KMS-11 (cell line): ENCODE measurements at regions not wholly inside any gene's neighbourhood (a gene's known extent, or its start where the extent isn't known, plus 50 kb on each side); places are given as distances from the start of the nearest gene placed in this dataset.

Experiments used
- H2AFZ ChIP-seq: fragments of 200-600 bp; sonication (generic); 2 replicates; pipeline ENCODE4 v1.6.1; 2016; ENCODE audit warnings: antibody characterized with exemption, mixed run types, low read depth
- H3K27ac ChIP-seq: fragments of 200-600 bp; sonication (generic); 2 replicates; pipeline ENCODE4 v1.6.1; 2016; ENCODE audit warnings: mild to moderate bottlenecking, mixed run types
- H3K27me3 ChIP-seq: fragments of 200-600 bp; sonication (generic); 2 replicates; pipeline ENCODE4 v1.6.1; 2017; ENCODE audit warnings: mild to moderate bottlenecking, low read depth, mixed run types, moderate library complexity; ENCODE audit not compliant: insufficient read depth
- H3K36me3 ChIP-seq: fragments of 200-600 bp; sonication (generic); 2 replicates; pipeline ENCODE4 v1.6.1; 2017; ENCODE audit warnings: mild to moderate bottlenecking, mixed run types; ENCODE audit not compliant: insufficient read depth
- H3K4me1 ChIP-seq: fragments of 200-600 bp; sonication (generic); 2 replicates; pipeline ENCODE4 v1.6.1; 2016; ENCODE audit warnings: mild to moderate bottlenecking, low read depth, mixed run types; ENCODE audit not compliant: poor library complexity, severe bottlenecking
- H3K4me2 ChIP-seq: fragments of 200-600 bp; sonication (generic); 2 replicates; pipeline ENCODE4 v1.7.0; 2016; ENCODE audit warnings: mild to moderate bottlenecking, mixed run types
- H3K4me3 ChIP-seq: fragments of 200-600 bp; sonication (generic); IDR thresholded peaks from 2 replicates; pipeline ENCODE4 v1.6.1; 2017; ENCODE audit warnings: low read depth, low read length, mixed read lengths; ENCODE audit not compliant: insufficient read depth
- H3K79me2 ChIP-seq: fragments of 200-600 bp; sonication (generic); 2 replicates; pipeline ENCODE4 v1.6.1; 2016; ENCODE audit warnings: low read depth, mixed run types; ENCODE audit not compliant: insufficient read depth
- H3K9ac ChIP-seq: fragments of 200-600 bp; sonication (generic); 2 replicates; pipeline ENCODE4 v1.6.1; 2016; ENCODE audit warnings: mild to moderate bottlenecking, mixed run types
- H4K20me1 ChIP-seq: fragments of 200-600 bp; sonication (generic); 2 replicates; pipeline ENCODE4 v1.6.1; 2016; ENCODE audit warnings: mild to moderate bottlenecking, mixed run types; ENCODE audit not compliant: insufficient read depth
- TF ChIP-seq, protein P1 (sequence below): fragments of 200-600 bp; sonication (generic); conservative IDR thresholded peaks from 2 replicates; pipeline ENCODE4 v1.6.1; 2017; ENCODE audit warnings: low read depth, mild to moderate bottlenecking, antibody characterized with exemption, low read length, moderate library complexity, mixed read lengths

DNA sequence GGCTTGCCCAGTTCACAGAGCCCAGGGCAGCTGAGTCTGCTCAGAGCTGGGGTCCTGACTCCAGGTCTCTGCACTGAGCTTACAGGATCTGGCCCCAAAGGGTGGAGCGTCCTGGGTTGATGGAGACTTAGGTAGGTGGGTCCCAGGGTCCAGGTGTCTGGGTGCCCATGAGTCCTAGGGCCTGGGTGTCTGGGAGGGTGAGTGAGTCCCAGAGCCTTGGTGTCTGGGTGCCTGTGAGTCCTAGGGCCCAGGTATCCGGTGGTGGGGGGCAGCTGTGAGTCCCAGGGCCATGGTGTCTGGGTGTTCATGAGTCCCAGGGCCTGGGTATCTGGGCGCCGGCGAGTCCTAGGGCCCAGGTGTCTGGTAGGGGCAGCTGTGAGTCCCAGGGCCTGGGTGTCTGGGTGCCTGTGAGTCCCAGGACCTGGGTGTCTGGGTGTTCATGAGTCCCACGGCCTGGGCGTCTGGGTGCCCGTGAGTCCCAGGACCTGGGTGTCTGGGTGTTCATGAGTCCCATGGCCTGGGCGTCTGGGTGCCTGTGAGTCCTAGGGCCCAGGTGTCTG, 1505.6 kb downstream of the BRD1 start:
- TF ChIP-seq, protein P1, sequence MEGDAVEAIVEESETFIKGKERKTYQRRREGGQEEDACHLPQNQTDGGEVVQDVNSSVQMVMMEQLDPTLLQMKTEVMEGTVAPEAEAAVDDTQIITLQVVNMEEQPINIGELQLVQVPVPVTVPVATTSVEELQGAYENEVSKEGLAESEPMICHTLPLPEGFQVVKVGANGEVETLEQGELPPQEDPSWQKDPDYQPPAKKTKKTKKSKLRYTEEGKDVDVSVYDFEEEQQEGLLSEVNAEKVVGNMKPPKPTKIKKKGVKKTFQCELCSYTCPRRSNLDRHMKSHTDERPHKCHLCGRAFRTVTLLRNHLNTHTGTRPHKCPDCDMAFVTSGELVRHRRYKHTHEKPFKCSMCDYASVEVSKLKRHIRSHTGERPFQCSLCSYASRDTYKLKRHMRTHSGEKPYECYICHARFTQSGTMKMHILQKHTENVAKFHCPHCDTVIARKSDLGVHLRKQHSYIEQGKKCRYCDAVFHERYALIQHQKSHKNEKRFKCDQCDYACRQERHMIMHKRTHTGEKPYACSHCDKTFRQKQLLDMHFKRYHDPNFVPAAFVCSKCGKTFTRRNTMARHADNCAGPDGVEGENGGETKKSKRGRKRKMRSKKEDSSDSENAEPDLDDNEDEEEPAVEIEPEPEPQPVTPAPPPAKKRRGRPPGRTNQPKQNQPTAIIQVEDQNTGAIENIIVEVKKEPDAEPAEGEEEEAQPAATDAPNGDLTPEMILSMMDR = no peak
- Histone ChIP-seq H3K4me1 (no peaks in the 10 kb centered on the region), H3K4me3 (no peak overlapping the region), H3K79me2 (no peaks in the 10 kb centered on the region), H4K20me1 (no peaks in the 10 kb centered on the region), H3K36me3 (no peaks in the 10 kb centered on the region), H3K9ac (no peak overlapping the region), H2AFZ (no peak overlapping the region), H3K27ac (no peak overlapping the region), H3K27me3 (no peaks in the 10 kb centered on the region), H3K4me2 (no peak overlapping the region)

DNA sequence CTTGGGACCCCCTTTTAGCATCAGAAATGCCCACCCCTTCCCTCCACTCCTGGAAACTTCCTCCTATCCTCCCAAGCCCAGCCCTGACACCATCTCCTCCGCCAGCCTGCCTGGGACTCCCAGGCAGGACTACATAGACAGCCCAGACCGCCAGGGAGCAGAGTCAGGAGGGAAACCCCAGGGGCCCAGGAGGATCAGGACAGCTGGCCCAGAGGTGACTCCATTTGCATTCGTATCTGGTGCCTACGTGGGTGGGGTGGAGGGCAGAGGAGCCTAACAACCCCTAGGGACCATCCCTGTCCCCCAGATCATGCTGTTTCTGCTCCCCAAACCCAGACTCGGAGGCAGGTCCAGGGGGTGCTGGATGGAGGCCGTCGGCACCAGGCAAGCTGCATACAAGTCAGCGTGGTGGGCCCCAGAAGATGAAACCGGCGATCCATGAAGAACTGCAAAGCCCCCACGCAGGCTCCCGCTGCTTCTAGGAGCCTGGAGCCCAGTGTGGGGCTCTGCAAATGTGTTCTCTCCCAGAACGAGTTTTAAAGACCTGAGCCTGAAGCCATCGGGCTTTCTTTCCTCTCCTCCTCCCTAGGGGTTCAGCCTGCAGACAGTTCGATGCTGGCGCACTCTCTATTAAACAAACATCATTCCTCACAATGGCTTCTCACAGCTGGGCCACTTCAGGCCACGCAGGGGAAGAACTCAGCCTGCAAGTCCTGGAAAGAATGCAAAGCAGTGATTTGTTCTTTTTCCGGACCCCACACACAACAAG, 1506.8 kb downstream of the BRD1 start:
- no peak overlapping the region for H2AFZ ChIP-seq
- H3K4me2 ChIP-seq = no peak overlapping the region
- H3K36me3 ChIP-seq = no peaks in the 10 kb centered on the region
- H3K79me2 ChIP-seq = no peaks in the 10 kb centered on the region
- H3K27me3 ChIP-seq = no peaks in the 10 kb centered on the region
- H3K4me3 ChIP-seq = no peak overlapping the region
- no peaks in the 10 kb centered on the region for H4K20me1 ChIP-seq
- H3K4me1 ChIP-seq = no peaks in the 10 kb centered on the region
- TF ChIP-seq, protein P1 = no peak
- no peak overlapping the region for H3K27ac ChIP-seq
- H3K9ac ChIP-seq = no peak overlapping the region

DNA sequence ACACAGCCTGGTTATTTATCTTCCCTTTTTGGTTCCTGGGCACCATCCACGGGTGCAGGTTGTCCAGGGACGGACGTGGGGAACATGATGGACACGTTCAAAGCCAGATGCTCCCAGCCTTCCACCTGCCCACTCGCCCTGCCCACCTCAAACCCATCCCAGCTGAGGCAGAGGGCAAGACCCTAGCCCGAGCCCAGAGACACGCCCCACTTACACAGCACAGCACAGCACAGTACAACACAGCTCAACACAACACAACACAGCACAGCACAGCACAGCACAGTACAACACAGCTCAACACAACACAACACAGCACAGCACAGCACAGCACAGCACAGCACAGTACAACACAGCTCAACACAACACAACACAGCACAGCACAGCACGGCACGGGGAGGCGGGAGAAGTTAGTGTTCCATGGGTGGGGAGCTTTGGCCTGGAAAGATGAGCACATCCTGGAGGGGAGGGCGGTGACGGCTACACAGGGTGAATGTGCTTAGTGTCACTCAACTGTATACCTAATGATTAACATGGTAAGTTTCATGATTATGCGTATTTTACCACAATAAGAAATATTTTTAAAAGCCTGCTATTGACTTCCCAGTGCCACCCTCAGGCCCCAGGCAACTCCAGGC, 1507.5 kb downstream of the BRD1 start:
- Histone ChIP-seq H3K79me2 (no peaks in the 10 kb centered on the region), H3K4me1 (no peaks in the 10 kb centered on the region), H3K36me3 (no peaks in the 10 kb centered on the region), H3K27ac (no peak overlapping the region), H3K27me3 (no peaks in the 10 kb centered on the region), H3K4me2 (no peak overlapping the region), H3K9ac (no peak overlapping the region), H4K20me1 (no peaks in the 10 kb centered on the region), H3K4me3 (no peak overlapping the region), H2AFZ (no peak overlapping the region)
- TF ChIP-seq, protein P1 = no peak

DNA sequence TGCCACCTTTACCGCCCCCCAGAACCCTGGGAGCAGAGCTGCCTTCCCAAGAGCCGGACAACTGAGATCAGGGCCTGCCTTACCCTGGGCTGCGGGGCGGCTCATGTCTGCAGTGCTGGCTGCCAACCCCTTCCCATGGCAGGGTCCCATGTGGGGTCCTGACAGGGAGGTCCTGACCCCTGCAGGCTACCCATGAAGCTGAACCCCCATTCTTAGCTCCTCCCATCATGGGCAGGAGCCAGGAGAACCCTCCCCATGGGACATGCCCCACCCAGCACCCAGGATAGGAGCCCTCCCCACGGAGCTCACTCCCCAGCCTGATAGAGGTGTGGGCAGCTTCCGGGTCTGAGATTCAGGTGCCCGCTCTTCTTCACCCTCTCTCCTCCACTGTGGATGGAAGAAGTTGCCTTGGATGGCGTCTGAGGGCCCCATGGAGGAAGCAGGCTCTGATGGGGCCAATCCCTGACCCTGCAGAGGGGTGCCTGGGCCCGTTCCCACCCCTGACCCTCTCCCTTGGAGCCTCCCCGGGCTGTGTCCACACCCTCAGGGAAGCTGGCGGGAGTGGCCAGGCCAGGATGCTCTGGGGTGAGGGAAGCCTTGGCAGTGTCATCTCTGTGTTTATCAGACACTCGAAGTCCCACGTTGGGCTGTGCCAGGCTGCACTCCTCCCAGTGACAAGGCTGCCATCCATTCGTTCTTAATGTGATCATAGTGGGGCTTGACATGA, 1508.2 kb downstream of the BRD1 start:
- no peak overlapping the region for H3K9ac ChIP-seq
- no peak overlapping the region for H2AFZ ChIP-seq
- H3K27me3 ChIP-seq = no peaks in the 10 kb centered on the region
- no peak overlapping the region for H3K27ac ChIP-seq
- no peaks in the 10 kb centered on the region for H3K36me3 ChIP-seq
- H3K4me1 ChIP-seq = no peaks in the 10 kb centered on the region
- no peaks in the 10 kb centered on the region for H4K20me1 ChIP-seq
- TF ChIP-seq, protein P1 = no peak
- H3K4me2 ChIP-seq = no peak overlapping the region
- no peaks in the 10 kb centered on the region for H3K79me2 ChIP-seq
- no peak overlapping the region for H3K4me3 ChIP-seq
